ENCODE measurements at regions not wholly inside any gene's neighbourhood (a gene's known extent, or its start where the extent isn't known, plus 50 kb on each side); places are given as distances from the start of the nearest gene placed in this dataset.

- DNase-seq (ENCODE audit: low spot score) = no peak
- Histone ChIP-seq H3K14ac (ENCODE audit: low read length) (no peak overlapping the region), H2AK5ac (ENCODE audit: low read depth, low read length) (no peak overlapping the region), H4K8ac (ENCODE audit: low read depth, low read length) (no peak overlapping the region), H2BK120ac (ENCODE audit: low read depth, low read length) (no peak overlapping the region), H3K36me3 (replicated peaks in 1 of 2; ENCODE audit: control insufficient read depth in 2 of 2, insufficient read depth in 2 of 2, low read length in 2 of 2) (no peaks in the 10 kb centered on the region), H3K4me1 (ENCODE audit: control insufficient read depth in 2 of 2, insufficient read depth in 1 of 2, low read depth in 1 of 2, low read length in 2 of 2) (no peaks in the 10 kb centered on the region), H3K4me3 (ENCODE audit: low read length in 2 of 2) (no peak overlapping the region), H3K27ac (replicated peaks; ENCODE audit: low read length) (no peak overlapping the region), H2AFZ (ENCODE audit: low read length) (no peak overlapping the region), H2BK5ac (ENCODE audit: low read length) (no peak overlapping the region), H2BK15ac (ENCODE audit: low read length) (no peak overlapping the region), H2BK12ac (ENCODE audit: low read length) (no peak overlapping the region), H3K27me3 (ENCODE audit: control insufficient read depth in 3 of 3, insufficient read depth in 3 of 3, low read depth in 1 of 3, low read length in 3 of 3) (no peaks in the 10 kb centered on the region), H3K4ac (ENCODE audit: low read length) (no peak overlapping the region), H3K4me2 (ENCODE audit: insufficient read depth, low read length, poor library complexity, severe bottlenecking) (no peak overlapping the region), H3K23ac (ENCODE audit: low read depth, low read length, poor library complexity) (no peak overlapping the region), H3K9ac (ENCODE audit: low read depth, low read length, poor library complexity) (no peak overlapping the region), H3K18ac (ENCODE audit: low read length) (no peak overlapping the region), H4K91ac (ENCODE audit: low read depth, low read length, poor library complexity) (no peak overlapping the region), H3K79me1 (ENCODE audit: low read depth, low read length) (no peaks in the 10 kb centered on the region), H3K9me3 (replicated peaks in 1 of 2; ENCODE audit: control insufficient read depth in 2 of 2, insufficient read depth in 1 of 2, low read depth in 1 of 2, low read length in 2 of 2) (no peaks in the 10 kb centered on the region)
- whole genome bisulfite sequencing, 2 donors (ENCODE audit: extremely low coverage in 2 of 2, insufficient read length in 2 of 2, insufficient replicate concordance in 1 of 2) = no CpG with 5 or more reads among the region's 1 CpG
Measured at GRCh38 chr4:85153221-85153620, 186.7 kb upstream of the WDFY3 start.

GRCh38 chr4:85154591-85154990 lies 188.1 kb upstream of the WDFY3 start:
- Histone ChIP-seq H3K4me1 (ENCODE audit: control insufficient read depth in 2 of 2, insufficient read depth in 1 of 2, low read depth in 1 of 2, low read length in 2 of 2) (no peaks in the 10 kb centered on the region), H2AK5ac (ENCODE audit: low read depth, low read length) (no peak overlapping the region), H3K4ac (ENCODE audit: low read length) (no peak overlapping the region), H3K9ac (ENCODE audit: low read depth, low read length, poor library complexity) (no peak overlapping the region), H2BK12ac (ENCODE audit: low read length) (no peak overlapping the region), H4K8ac (ENCODE audit: low read depth, low read length) (no peak overlapping the region), H3K18ac (ENCODE audit: low read length) (no peak overlapping the region), H3K36me3 (replicated peaks in 1 of 2; ENCODE audit: control insufficient read depth in 2 of 2, insufficient read depth in 2 of 2, low read length in 2 of 2) (no peaks in the 10 kb centered on the region), H2AFZ (ENCODE audit: low read length) (no peak overlapping the region), H4K91ac (ENCODE audit: low read depth, low read length, poor library complexity) (no peak overlapping the region), H2BK5ac (ENCODE audit: low read length) (no peak overlapping the region), H3K79me1 (ENCODE audit: low read depth, low read length) (no peaks in the 10 kb centered on the region), H3K27ac (replicated peaks; ENCODE audit: low read length) (no peak overlapping the region), H2BK15ac (ENCODE audit: low read length) (no peak overlapping the region), H3K4me3 (ENCODE audit: low read length in 2 of 2) (no peak overlapping the region), H3K14ac (ENCODE audit: low read length) (no peak overlapping the region), H3K23ac (ENCODE audit: low read depth, low read length, poor library complexity) (no peak overlapping the region), H3K27me3 (ENCODE audit: control insufficient read depth in 3 of 3, insufficient read depth in 3 of 3, low read depth in 1 of 3, low read length in 3 of 3) (no peaks in the 10 kb centered on the region), H3K4me2 (ENCODE audit: insufficient read depth, low read length, poor library complexity, severe bottlenecking) (no peak overlapping the region), H3K9me3 (replicated peaks in 1 of 2; ENCODE audit: control insufficient read depth in 2 of 2, insufficient read depth in 1 of 2, low read depth in 1 of 2, low read length in 2 of 2) (no peaks in the 10 kb centered on the region), H2BK120ac (ENCODE audit: low read depth, low read length) (no peak overlapping the region)
- DNase-seq (ENCODE audit: low spot score) = no peak
- no CpG with 5 or more reads among the region's 1 CpG for WGBS, 2 donors (ENCODE audit: extremely low coverage in 2 of 2, insufficient read length in 2 of 2, insufficient replicate concordance in 1 of 2)

- no peak overlapping the region for H3K14ac ChIP-seq (ENCODE audit: low read length)
- H3K9me3 ChIP-seq (replicated peaks in 1 of 2; ENCODE audit: control insufficient read depth in 2 of 2, insufficient read depth in 1 of 2, low read depth in 1 of 2, low read length in 2 of 2) = no peaks in the 10 kb centered on the region
- no peak overlapping the region for H3K27ac ChIP-seq (replicated peaks; ENCODE audit: low read length)
- whole genome bisulfite sequencing, 2 donors (ENCODE audit: extremely low coverage in 2 of 2, insufficient read length in 2 of 2, insufficient replicate concordance in 1 of 2) = no CpG with 5 or more reads among the region's 2 CpGs
- H2BK5ac ChIP-seq (ENCODE audit: low read length) = no peak overlapping the region
- H2BK120ac ChIP-seq (ENCODE audit: low read depth, low read length) = no peak overlapping the region
- no peak overlapping the region for H4K91ac ChIP-seq (ENCODE audit: low read depth, low read length, poor library complexity)
- no peak overlapping the region for H3K9ac ChIP-seq (ENCODE audit: low read depth, low read length, poor library complexity)
- H3K23ac ChIP-seq (ENCODE audit: low read depth, low read length, poor library complexity) = no peak overlapping the region
- no peak overlapping the region for H3K18ac ChIP-seq (ENCODE audit: low read length)
- DNase-seq (ENCODE audit: low spot score) = no peak
- no peak overlapping the region for H3K4ac ChIP-seq (ENCODE audit: low read length)
- H3K27me3 ChIP-seq (ENCODE audit: control insufficient read depth in 3 of 3, insufficient read depth in 3 of 3, low read depth in 1 of 3, low read length in 3 of 3) = no peaks in the 10 kb centered on the region
- no peak overlapping the region for H4K8ac ChIP-seq (ENCODE audit: low read depth, low read length)
- H3K4me2 ChIP-seq (ENCODE audit: insufficient read depth, low read length, poor library complexity, severe bottlenecking) = no peak overlapping the region
- no peak overlapping the region for H2AFZ ChIP-seq (ENCODE audit: low read length)
- H3K4me3 ChIP-seq (ENCODE audit: low read length in 2 of 2) = no peak overlapping the region
- H3K79me1 ChIP-seq (ENCODE audit: low read depth, low read length) = no peaks in the 10 kb centered on the region
- no peak overlapping the region for H2BK15ac ChIP-seq (ENCODE audit: low read length)
- H2AK5ac ChIP-seq (ENCODE audit: low read depth, low read length) = no peak overlapping the region
- H3K36me3 ChIP-seq (replicated peaks in 1 of 2; ENCODE audit: control insufficient read depth in 2 of 2, insufficient read depth in 2 of 2, low read length in 2 of 2) = no peaks in the 10 kb centered on the region
- no peak overlapping the region for H2BK12ac ChIP-seq (ENCODE audit: low read length)
- no peaks in the 10 kb centered on the region for H3K4me1 ChIP-seq (ENCODE audit: control insufficient read depth in 2 of 2, insufficient read depth in 1 of 2, low read depth in 1 of 2, low read length in 2 of 2)
Measured at GRCh38 chr4:85165808-85166207, 199.3 kb upstream of the WDFY3 start.

- Histone ChIP-seq H3K27ac (replicated peaks; ENCODE audit: low read length) (no peak overlapping the region), H3K14ac (ENCODE audit: low read length) (no peak overlapping the region), H3K79me1 (ENCODE audit: low read depth, low read length) (no peaks in the 10 kb centered on the region), H3K4me3 (ENCODE audit: low read length in 2 of 2) (no peak overlapping the region), H2BK5ac (ENCODE audit: low read length) (no peak overlapping the region), H4K91ac (ENCODE audit: low read depth, low read length, poor library complexity) (no peak overlapping the region), H3K18ac (ENCODE audit: low read length) (no peak overlapping the region), H3K9me3 (replicated peaks in 1 of 2; ENCODE audit: control insufficient read depth in 2 of 2, insufficient read depth in 1 of 2, low read depth in 1 of 2, low read length in 2 of 2) (no peaks in the 10 kb centered on the region), H2AFZ (ENCODE audit: low read length) (no peak overlapping the region), H3K4me1 (ENCODE audit: control insufficient read depth in 2 of 2, insufficient read depth in 1 of 2, low read depth in 1 of 2, low read length in 2 of 2) (no peaks in the 10 kb centered on the region), H3K36me3 (replicated peaks in 1 of 2; ENCODE audit: control insufficient read depth in 2 of 2, insufficient read depth in 2 of 2, low read length in 2 of 2) (no peaks in the 10 kb centered on the region), H3K23ac (ENCODE audit: low read depth, low read length, poor library complexity) (no peak overlapping the region), H3K27me3 (ENCODE audit: control insufficient read depth in 3 of 3, insufficient read depth in 3 of 3, low read depth in 1 of 3, low read length in 3 of 3) (no peaks in the 10 kb centered on the region), H2BK12ac (ENCODE audit: low read length) (no peak overlapping the region), H3K4me2 (ENCODE audit: insufficient read depth, low read length, poor library complexity, severe bottlenecking) (no peak overlapping the region), H2AK5ac (ENCODE audit: low read depth, low read length) (no peak overlapping the region), H2BK120ac (ENCODE audit: low read depth, low read length) (no peak overlapping the region), H3K4ac (ENCODE audit: low read length) (no peak overlapping the region), H3K9ac (ENCODE audit: low read depth, low read length, poor library complexity) (no peak overlapping the region), H4K8ac (ENCODE audit: low read depth, low read length) (no peak overlapping the region), H2BK15ac (ENCODE audit: low read length) (no peak overlapping the region)
- no CpG with 5 or more reads among the region's 3 CpGs for WGBS, 2 donors (ENCODE audit: extremely low coverage in 2 of 2, insufficient read length in 2 of 2, insufficient replicate concordance in 1 of 2)
- no peak for DNase-seq (ENCODE audit: low spot score)
Measured at GRCh38 chr4:85166318-85166717, 199.8 kb upstream of the WDFY3 start.
